RCC 7860 (cell line): ENCODE measurements at regions not wholly inside any gene's neighbourhood (a gene's known extent, or its start where the extent isn't known, plus 50 kb on each side); places are given as distances from the start of the nearest gene placed in this dataset.

ENCODE experiments used
- DNase-seq: peaks from one replicate; pipeline ENCODE4 v3.0.0-alpha.2; 2015; ENCODE audit warnings: low spot score
- FAIRE-seq: peaks from 2 replicates; lab custom pipeline; 2012; peaks lifted over from hg19 to GRCh38; lab: Jason Lieb, UNC

GRCh38 chr7:17211307-17211836 is 87.1 kb upstream of the AHR start:
- DNase-seq, result no peak
- no peak for FAIRE-seq

- DNase-seq (no peak), FAIRE-seq (no peak)
Observed at GRCh38 chr7:17212188-17212587, 86.3 kb upstream of the AHR start.

GRCh38 chr7:17227766-17228490 is 70.5 kb upstream of the AHR start:
- FAIRE-seq, result no peak
- no peak for DNase-seq

GRCh38 chr7:17229228-17229627 is 69.2 kb upstream of the AHR start:
- DNase-seq, result no peak
- FAIRE-seq, result no peak

GRCh38 chr7:17230099-17230807 is 68.2 kb upstream of the AHR start:
- no peak for FAIRE-seq
- no peak for DNase-seq

- no peak for FAIRE-seq
- no peak for DNase-seq
Observed at GRCh38 chr7:17233603-17234002, 64.8 kb upstream of the AHR start.

- FAIRE-seq (no peak), DNase-seq (peak; percentile 60)
Observed at GRCh38 chr7:17234030-17234397, 64.4 kb upstream of the AHR start.

GRCh38 chr7:17234398-17235031 is 63.9 kb upstream of the AHR start:
- peak; percentile 96 for FAIRE-seq

GRCh38 chr7:17236171-17236570 is 62.3 kb upstream of the AHR start:
- FAIRE-seq, result no peak
- DNase-seq, result no peak

More at GRCh38 chr7:17234398-17235031, 63.9 kb upstream of the AHR start:
- peak; percentile 96 for DNase-seq

GRCh38 chr7:17236603-17237002 is 61.8 kb upstream of the AHR start:
- FAIRE-seq, result no peak
- no peak for DNase-seq

GRCh38 chr7:17239046-17239445 is 59.4 kb upstream of the AHR start:
- no peak for FAIRE-seq
- peak; percentile 14 for DNase-seq

- peak; percentile 73 for DNase-seq
- peak; percentile 80 for FAIRE-seq
Observed at GRCh38 chr7:17239683-17240521, 58.5 kb upstream of the AHR start.

GRCh38 chr7:17242504-17242903 is 55.9 kb upstream of the AHR start:
- FAIRE-seq (no peak), DNase-seq (no peak)

- FAIRE-seq, result peak; percentile 5
Observed at GRCh38 chr7:17244786-17245185, 53.7 kb upstream of the AHR start.

GRCh38 chr7:17247357-17247756 is 51.1 kb upstream of the AHR start:
- DNase-seq, result no peak
- FAIRE-seq, result no peak

More at GRCh38 chr7:17244786-17245185, 53.7 kb upstream of the AHR start:
- no peak for DNase-seq

- DNase-seq, result no peak
- FAIRE-seq, result no peak
Observed at GRCh38 chr7:17248527-17248926, 49.9 kb upstream of the AHR start.
